HG03558 (cell line): ENCODE measurements at regions not wholly inside any gene's neighbourhood (a gene's known extent, or its start where the extent isn't known, plus 50 kb on each side); places are given as distances from the start of the nearest gene placed in this dataset.

Experiments
- ATAC-seq: cut with Tn5 transposase; IDR thresholded peaks from one replicate; pipeline ENCODE4 v1.9.1; 2021; ENCODE audit warnings: moderate number of reproducible peaks; ENCODE audit not compliant: unreplicated experiment; ENCODE audit errors: extremely low read depth

DNA sequence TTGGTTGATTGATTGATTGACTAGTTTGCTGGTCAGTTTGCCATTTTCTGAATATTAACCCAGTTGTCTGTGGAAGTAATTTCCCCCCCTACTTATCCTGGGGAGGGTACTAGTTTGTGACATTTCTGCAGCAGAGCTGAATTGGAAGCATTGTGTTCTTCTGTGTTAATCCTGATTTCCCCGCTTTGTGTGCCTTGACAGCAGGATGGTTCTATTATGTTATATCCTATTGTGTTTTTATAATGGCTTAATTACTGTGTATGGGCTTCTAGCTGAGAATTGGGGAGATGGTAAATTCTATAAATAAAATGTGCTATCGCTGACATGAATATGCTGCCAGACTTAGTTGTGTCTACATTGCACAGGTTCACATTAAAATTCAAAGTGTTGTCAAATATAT, 499.7 kb downstream of the COG6 start:
- ATAC-seq: no peak

DNA sequence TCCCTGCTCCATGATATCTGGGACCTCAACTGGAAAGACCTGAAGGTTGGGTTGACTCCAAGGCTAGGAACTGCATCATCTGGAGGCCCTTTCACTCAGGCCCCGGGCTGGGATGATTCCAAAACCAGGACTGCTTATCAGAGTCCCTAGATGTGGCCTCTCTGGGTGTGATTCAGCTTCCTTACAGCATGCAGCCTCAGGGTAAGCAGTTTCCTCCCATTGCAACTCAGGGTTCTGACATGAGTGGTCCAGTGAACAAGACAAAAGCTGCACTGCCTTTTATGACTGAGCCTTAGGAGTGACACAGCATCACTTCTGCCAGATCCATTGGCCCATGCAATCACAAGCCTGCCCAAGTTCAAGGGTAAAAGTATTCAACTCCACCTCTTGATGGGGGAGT, 502.8 kb downstream of the COG6 start:
- no peak for ATAC-seq

GRCh38 chr13:40158757-40159156, 503.3 kb downstream of the COG6 start:
- ATAC-seq: no peak

- ATAC-seq: no peak
Measured at GRCh38 chr13:40159736-40160135, 504.3 kb downstream of the COG6 start.

DNA sequence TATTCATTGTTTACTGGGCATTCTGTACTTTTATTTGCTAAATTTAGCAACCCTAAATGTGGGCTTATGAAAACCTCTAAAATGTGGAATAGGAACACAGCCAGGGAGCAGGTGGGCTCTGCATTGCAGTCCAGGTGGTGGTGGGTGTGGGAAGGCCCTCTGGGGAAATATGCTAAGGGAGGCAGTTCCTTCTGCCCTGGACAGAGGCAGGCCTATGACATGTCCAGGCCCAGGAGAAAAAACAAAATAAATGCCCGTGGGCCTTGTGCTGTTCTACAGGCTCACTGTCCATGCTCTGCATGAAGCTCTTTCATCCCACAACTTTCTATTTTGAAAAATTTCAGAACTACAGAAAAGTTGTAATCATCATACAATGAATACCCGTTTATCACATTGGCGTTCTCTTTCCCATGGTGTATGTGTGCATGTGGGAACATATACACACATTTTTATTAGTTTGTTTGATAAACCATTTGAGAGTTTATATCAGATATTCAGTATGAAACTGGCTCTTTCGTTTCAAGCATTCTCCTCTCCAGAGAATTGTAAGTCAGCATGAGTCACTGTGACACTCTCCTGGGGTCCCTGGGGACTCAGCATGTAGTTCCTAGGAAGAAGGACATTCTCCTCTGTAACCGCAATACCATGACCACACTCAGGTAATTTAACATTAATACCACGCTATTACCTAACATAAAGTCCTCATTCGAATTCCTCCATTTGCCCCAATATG, 505.3 kb downstream of the COG6 start:
- no peak for ATAC-seq

- no peak for ATAC-seq
Measured at GRCh38 chr13:40161351-40161810, 505.1 kb downstream of the FOXO1 start.

- no peak for ATAC-seq
Measured at GRCh38 chr13:40161931-40162330, 504.5 kb downstream of the FOXO1 start.

- no peak for ATAC-seq
Measured at GRCh38 chr13:40163066-40164000, 503.1 kb downstream of the FOXO1 start.

GRCh38 chr13:40164133-40164532, 502.3 kb downstream of the FOXO1 start:
- ATAC-seq: no peak

DNA sequence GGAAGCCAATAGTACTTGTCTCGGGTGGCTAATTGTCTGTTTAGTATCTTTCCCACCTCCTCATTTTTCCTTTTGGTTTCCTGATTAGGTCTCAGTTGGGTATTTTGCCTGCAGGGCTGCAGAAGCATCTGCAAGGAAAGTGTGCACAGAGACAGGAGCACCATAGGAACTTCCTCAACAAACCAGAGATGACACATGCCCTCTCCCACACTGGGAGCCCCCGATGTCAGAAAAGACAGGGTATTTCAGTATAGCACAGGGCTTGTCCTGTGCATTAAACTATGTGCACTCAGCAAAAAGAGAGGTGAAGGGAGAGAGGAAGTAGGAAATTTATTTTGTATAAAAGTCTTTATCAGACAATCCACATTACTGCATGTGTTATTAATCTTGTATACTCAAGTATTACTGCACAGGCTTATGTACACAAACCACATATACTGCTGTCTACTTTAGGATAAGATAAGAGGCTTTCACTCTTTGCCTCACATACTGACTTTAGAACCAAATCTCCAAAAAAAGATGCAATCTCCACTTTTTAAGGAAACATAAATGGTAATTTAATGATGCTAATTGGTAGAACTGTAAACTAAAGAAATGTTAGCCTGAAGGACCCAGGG, 501.0 kb downstream of the FOXO1 start:
- ATAC-seq: no peak

- ATAC-seq: no peak
Measured at GRCh38 chr13:40167327-40167726, 499.1 kb downstream of the FOXO1 start.

DNA sequence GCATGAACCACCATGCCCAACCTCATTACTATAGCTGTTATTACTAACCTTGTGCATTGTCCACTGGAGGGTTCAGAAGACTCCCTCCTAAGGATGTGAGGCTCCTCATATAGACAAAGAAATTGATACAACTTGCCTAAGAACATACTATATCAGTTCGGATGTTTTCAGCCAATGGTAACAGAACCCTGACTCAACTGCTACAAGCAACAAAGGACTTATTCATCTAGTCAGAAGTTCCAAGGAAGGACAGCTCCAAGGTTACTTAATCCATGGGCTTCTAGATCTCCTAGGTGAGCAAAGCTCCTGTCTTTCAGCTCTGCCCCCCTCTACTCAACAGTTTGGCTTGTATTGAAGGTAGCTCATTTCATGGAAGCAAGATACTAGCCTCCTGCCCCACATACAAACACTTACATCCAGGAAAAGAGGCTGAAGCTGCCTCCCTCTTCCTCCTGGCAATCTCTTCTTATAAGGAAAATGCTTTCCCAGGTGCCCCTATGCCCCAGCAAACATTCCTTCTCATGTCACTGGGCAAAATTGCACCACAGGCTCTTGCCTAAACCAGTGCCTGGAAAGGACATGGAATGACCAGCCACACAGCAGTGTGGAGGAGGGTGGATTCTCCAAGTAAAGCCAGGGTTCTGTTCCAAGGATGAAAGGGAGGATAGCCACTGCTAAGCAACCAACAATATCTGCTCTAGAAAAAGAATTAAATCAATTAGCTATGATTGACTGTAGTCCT, 497.8 kb downstream of the FOXO1 start:
- ATAC-seq: no peak

DNA sequence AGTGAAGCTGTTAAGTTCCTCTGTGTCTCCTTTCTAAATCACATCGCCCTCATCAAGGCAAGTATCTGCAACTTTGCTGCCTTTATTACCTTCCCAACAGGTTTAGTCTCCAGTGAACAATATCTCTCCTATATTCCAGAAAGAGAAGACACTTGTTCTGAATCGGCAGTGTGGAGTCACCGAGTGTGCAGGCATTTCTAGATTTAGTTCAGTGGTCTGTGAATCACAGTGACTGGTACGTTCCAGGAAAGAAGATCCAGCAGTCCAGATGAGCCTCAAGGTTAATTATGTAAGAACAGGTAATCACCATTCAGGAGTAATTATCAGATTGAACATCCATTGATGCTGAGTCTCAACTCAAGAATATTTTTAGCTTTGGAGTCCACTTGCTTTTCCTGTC, 497.0 kb downstream of the FOXO1 start:
- ATAC-seq: no peak

DNA sequence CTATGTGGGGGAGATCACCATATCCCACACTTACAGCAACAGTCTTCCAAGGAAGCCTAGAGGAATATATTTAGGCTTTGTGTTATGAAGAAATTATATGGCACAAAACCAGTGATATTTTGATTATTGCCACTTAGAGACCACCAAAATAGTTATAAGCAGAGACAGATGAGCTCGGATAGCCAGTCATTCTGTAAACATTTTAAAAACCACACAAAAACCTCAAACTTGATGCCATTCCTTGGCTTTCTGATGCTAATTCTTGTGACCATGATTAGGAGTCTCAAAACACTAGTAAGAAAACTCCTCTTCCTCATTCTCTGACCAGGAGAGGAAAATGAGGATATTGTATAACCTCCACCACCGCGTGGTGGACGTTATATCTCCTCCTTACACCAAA, 496.4 kb downstream of the FOXO1 start:
- ATAC-seq: no peak

DNA sequence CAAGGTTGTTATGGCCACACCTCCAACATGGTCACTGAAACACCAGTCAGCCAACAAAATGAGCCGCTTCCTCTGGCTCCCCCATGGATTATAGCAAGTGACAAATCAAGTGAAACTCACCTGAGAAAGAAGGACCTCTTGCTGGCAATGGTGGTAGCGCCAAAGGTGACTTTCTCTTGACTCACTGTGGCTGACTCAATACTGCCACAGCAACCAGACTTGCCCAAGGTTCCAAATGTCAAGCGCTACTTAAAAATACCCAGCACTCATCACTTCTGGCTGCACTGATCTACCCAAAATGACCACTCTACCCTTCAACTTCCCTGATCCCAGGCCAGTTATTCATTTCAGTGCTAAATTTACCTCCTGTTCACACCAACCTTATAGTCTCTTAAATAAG, 495.5 kb downstream of the FOXO1 start:
- ATAC-seq: no peak

GRCh38 chr13:40171566-40171965, 494.9 kb downstream of the FOXO1 start:
- ATAC-seq: no peak

GRCh38 chr13:40172149-40172591, 494.3 kb downstream of the FOXO1 start:
- ATAC-seq: no peak

GRCh38 chr13:40172878-40173277, 493.6 kb downstream of the FOXO1 start:
- no peak for ATAC-seq

- ATAC-seq: no peak
Measured at GRCh38 chr13:40175639-40176038, 490.8 kb downstream of the FOXO1 start.

- ATAC-seq: no peak
Measured at GRCh38 chr13:40176242-40176641, 490.2 kb downstream of the FOXO1 start.
